Right lobe of liver (tissue), 4 donors: ENCODE measurements at regions not wholly inside any gene's neighbourhood (a gene's known extent, or its start where the extent isn't known, plus 50 kb on each side); places are given as distances from the start of the nearest gene placed in this dataset.

Source experiments
- POLR2A ChIP-seq: fragments of 450-650 bp; IDR thresholded peaks from one replicate; pipeline ENCODE4 v1.6.1; 2017; ENCODE audit warnings: antibody characterized with exemption, mild to moderate bottlenecking
- TF ChIP-seq, protein P1 (sequence below), 4 donors: fragments of 200-600 bp in 3 of 4; fragments of 450-650 bp in 1 of 4; IDR thresholded peaks; one replicate each; pipeline versions ENCODE4 v1.5.1 to v1.8.0; 2016 to 2022; ENCODE audit warnings: antibody characterized with exemption in 4 of 4, mild to moderate bottlenecking in 2 of 4
- donor health status: DM: no; HTN: no; CAD: no.
- donor health status: DM: no; HTN: no; CAD: no.
- donor health status: DM: no; HTN: yes; CAD: no.

GRCh38 chr18:27311114-27311513, 126.0 kb upstream of the CHST9 start:
- TF ChIP-seq POLR2A: no peak
- TF ChIP-seq, protein P1, sequence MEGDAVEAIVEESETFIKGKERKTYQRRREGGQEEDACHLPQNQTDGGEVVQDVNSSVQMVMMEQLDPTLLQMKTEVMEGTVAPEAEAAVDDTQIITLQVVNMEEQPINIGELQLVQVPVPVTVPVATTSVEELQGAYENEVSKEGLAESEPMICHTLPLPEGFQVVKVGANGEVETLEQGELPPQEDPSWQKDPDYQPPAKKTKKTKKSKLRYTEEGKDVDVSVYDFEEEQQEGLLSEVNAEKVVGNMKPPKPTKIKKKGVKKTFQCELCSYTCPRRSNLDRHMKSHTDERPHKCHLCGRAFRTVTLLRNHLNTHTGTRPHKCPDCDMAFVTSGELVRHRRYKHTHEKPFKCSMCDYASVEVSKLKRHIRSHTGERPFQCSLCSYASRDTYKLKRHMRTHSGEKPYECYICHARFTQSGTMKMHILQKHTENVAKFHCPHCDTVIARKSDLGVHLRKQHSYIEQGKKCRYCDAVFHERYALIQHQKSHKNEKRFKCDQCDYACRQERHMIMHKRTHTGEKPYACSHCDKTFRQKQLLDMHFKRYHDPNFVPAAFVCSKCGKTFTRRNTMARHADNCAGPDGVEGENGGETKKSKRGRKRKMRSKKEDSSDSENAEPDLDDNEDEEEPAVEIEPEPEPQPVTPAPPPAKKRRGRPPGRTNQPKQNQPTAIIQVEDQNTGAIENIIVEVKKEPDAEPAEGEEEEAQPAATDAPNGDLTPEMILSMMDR (IDR thresholded peaks at IDR 0.05): no peak
